ENCODE measurements at regions not wholly inside any gene's neighbourhood (a gene's known extent, or its start where the extent isn't known, plus 50 kb on each side); places are given as distances from the start of the nearest gene placed in this dataset.

- POLR2A ChIA-PET: interaction anchor here (2.1 kb wide), 1 partner anchor 8 kb away, joined by 4 read pairs; no protein-coding TSS in a partner anchor
- peak overlapping the region; percentile 69 to 87; a peak in 4 of 6 replicates for H3K27ac ChIP-seq
- H3K4me3 ChIP-seq: no peak overlapping the region
- H3K4me1 ChIP-seq: peaks cover 23% of the 10 kb centered on the region
- H3K4me2 ChIP-seq: no peak overlapping the region; the same call in 2 of the 3 replicates
- no peak for TF ChIP-seq ZNF302 (CRISPR knock-in tag; IDR thresholded peaks at IDR 0.05)
- TF ChIP-seq PBX3 (IDR thresholded peaks at IDR 0.05): no peak
- CTCF ChIA-PET: interaction anchor here (0.7 to 2.3 kb wide), 5 partner anchors 11 to 140 kb away, joined by 3 to 12 read pairs (median 3); no protein-coding TSS in a partner anchor
- no peaks in the 10 kb centered on the region for H3K9me3 ChIP-seq
- DNase-seq (ENCODE audit: low read depth in 1 of 2, low spot score in 1 of 2): no peak
- no peak for ATAC-seq
- no peak for FAIRE-seq
- WGBS (ENCODE audit: missing lambda C conversion rate): 65% methylated on average over 13 of the region's 13 CpGs
Measured at GRCh38 chr9:38228331-38229103, 159.5 kb upstream of the SHB start.

GRCh38 chr9:38227656-38228055 lies 158.6 kb upstream of the SHB start:
- ChIA-PET POLR2A (interaction anchor here (2.1 kb wide), 1 partner anchor 9 kb away, joined by 4 read pairs; no protein-coding TSS in a partner anchor), CTCF (interaction anchor here (1.0 to 2.3 kb wide), 8 partner anchors 8 to 316 kb away, joined by 3 to 12 read pairs (median 4); no protein-coding TSS in a partner anchor)
- Histone ChIP-seq H3K4me1 (peaks cover 23% of the 10 kb centered on the region), H3K27ac (peak overlapping the region; percentile 69 to 87), H3K4me3 (no peak overlapping the region), H3K9me3 (no peaks in the 10 kb centered on the region), H3K4me2 (peak overlapping the region; percentile 70)
- DNase-seq (ENCODE audit: low read depth in 1 of 2, low spot score in 1 of 2) (no peak), FAIRE-seq (no peak), ATAC-seq (peak; percentile 39 to 44; a peak in 3 of 6 replicates)
- TF ChIP-seq NFE2L2 (conservative IDR thresholded peaks at IDR 0.05; ENCODE audit: low read length): no peak
- no peak for TF ChIP-seq RFX5 (IDR thresholded peaks at IDR 0.05)
- no peak for TF ChIP-seq MYC (IDR thresholded peaks at IDR 0.05; ENCODE audit: borderline replicate concordance, low read length)
- TF ChIP-seq EHMT2 (IDR thresholded peaks at IDR 0.05; ENCODE audit: low read depth): no peak
- no peak for TF ChIP-seq TFCP2L1 (CRISPR knock-in tag; IDR thresholded peaks at IDR 0.05)
- TF ChIP-seq ZNF302 (CRISPR knock-in tag; IDR thresholded peaks at IDR 0.05): no peak
- TF ChIP-seq KDM1A (IDR thresholded peaks at IDR 0.05; ENCODE audit: low read depth): no peak
- TF ChIP-seq ZFP36 (IDR thresholded peaks at IDR 0.05; ENCODE audit: borderline replicate concordance, partially characterized antibody): no peak
- no peak for TF ChIP-seq FOXS1 (CRISPR knock-in tag; IDR thresholded peaks at IDR 0.05)
- no peak for TF ChIP-seq SMC3 (IDR thresholded peaks at IDR 0.05)
- TF ChIP-seq CTCF (IDR thresholded peaks at IDR 0.05): no peak
- TF ChIP-seq HES2 (IDR thresholded peaks at IDR 0.05): no peak
- no peak for TF ChIP-seq MAZ (IDR thresholded peaks at IDR 0.05; ENCODE audit: borderline replicate concordance, low read depth, low read length)
- no peak for TF ChIP-seq POLR2A (IDR thresholded peaks at IDR 0.05; ENCODE audit: low read length)
- no peak for TF ChIP-seq HEYL (CRISPR knock-in tag; IDR thresholded peaks at IDR 0.05)
- TF ChIP-seq HOXB5 (CRISPR knock-in tag; IDR thresholded peaks at IDR 0.05): no peak
- no peak for TF ChIP-seq ATOH8 (CRISPR knock-in tag; IDR thresholded peaks at IDR 0.05; ENCODE audit: low read depth)
- 79% methylated on average over 10 of the region's 10 CpGs for WGBS (ENCODE audit: missing lambda C conversion rate)

Measured in A549 (cell line).